ENCODE measurements at regions not wholly inside any gene's neighbourhood (a gene's known extent, or its start where the extent isn't known, plus 50 kb on each side); places are given as distances from the start of the nearest gene placed in this dataset.

DNA sequence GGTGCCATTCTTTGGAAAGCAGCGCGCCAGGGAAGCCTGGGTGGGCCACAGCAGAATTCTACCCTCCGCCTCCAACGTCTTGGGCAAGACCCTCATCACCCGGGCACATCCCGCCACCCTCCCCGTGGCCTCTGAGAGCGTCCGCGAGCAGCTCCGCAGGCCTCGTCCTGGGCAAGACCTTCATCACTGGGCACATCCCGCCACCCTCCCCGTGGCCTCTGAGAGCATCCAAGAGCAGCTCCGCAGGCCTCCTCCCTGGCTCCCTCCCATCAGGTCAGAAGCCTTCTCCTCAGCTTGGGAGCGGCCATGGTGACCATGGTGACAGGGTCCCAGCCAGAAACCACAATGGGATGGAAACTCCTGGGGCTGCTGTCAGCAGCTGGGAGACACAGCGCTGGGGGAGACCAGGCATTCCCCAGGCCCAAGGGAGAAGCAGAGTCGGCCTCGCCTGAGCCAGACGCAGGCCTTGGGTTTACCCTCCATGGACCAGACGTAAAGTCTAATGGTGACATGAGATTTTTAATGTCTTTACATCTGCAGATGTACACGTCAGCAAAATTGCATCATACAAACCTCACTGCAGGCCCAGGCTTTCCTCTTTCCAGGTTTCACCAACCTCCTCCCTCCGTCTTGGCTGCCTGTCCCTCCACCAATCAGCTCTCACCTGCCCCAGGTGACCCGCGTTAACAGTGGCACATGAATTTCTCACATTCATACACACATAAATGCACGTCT, 55.1 kb upstream of the PPP2R2D start:
- TF ChIP-seq EZH2 (IDR thresholded peaks at IDR 0.05; ENCODE audit: borderline replicate concordance, low read depth, low read length, severe bottlenecking) (no peak), MYC (IDR thresholded peaks at IDR 0.05; ENCODE audit: low read depth, low read length) (no peak), POLR2AphosphoS5 (IDR thresholded peaks at IDR 0.05; ENCODE audit: insufficient read depth, low read depth, low read length) (no peak), FOS (IDR thresholded peaks at IDR 0.05; ENCODE audit: borderline replicate concordance, insufficient read depth, low read length) (no peak), JUN (IDR thresholded peaks at IDR 0.05; ENCODE audit: borderline replicate concordance, insufficient read depth, insufficient read length, low read depth) (no peak), GATA2 (IDR thresholded peaks at IDR 0.05; ENCODE audit: insufficient read depth, insufficient read length, low read depth, low read length) (no peak), POLR2A (IDR thresholded peaks at IDR 0.05; ENCODE audit: low read depth, low read length) (no peak)
- TF ChIP-seq, protein P1, sequence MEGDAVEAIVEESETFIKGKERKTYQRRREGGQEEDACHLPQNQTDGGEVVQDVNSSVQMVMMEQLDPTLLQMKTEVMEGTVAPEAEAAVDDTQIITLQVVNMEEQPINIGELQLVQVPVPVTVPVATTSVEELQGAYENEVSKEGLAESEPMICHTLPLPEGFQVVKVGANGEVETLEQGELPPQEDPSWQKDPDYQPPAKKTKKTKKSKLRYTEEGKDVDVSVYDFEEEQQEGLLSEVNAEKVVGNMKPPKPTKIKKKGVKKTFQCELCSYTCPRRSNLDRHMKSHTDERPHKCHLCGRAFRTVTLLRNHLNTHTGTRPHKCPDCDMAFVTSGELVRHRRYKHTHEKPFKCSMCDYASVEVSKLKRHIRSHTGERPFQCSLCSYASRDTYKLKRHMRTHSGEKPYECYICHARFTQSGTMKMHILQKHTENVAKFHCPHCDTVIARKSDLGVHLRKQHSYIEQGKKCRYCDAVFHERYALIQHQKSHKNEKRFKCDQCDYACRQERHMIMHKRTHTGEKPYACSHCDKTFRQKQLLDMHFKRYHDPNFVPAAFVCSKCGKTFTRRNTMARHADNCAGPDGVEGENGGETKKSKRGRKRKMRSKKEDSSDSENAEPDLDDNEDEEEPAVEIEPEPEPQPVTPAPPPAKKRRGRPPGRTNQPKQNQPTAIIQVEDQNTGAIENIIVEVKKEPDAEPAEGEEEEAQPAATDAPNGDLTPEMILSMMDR (IDR thresholded peaks at IDR 0.05; ENCODE audit: extremely low read depth in 1 of 2, insufficient read depth in 1 of 2, low read depth in 1 of 2, low read length in 2 of 2) = no peak
- TF ChIP-seq, protein P2, sequence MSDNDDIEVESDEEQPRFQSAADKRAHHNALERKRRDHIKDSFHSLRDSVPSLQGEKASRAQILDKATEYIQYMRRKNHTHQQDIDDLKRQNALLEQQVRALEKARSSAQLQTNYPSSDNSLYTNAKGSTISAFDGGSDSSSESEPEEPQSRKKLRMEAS (IDR thresholded peaks at IDR 0.05; ENCODE audit: insufficient read depth, insufficient read length) = no peak
- dilution Hi-C loops (cut with MboI; ENCODE audit: extremely low pct_ligation_motif_present, low sequenced_read_pairs) (no loop called here), intact Hi-C loops (cut with micrococcal nuclease) (no loop called here)
- H3K79me2 ChIP-seq (ENCODE audit: control insufficient read depth, insufficient read depth, low read length) = no peaks in the 10 kb centered on the region
- FAIRE-seq = no peak
- no peaks in the 10 kb centered on the region for H3K4me1 ChIP-seq (ENCODE audit: control insufficient read depth, extremely low read depth, insufficient read depth, low read length)
- no peak overlapping the region for H3K9ac ChIP-seq (replicated peaks; ENCODE audit: extremely low read depth, insufficient read depth, low read length)
- no peak for DNase-seq (ENCODE audit: low read depth, low spot score)
- H3K36me3 ChIP-seq (ENCODE audit: control insufficient read depth in 2 of 2, extremely low read depth in 1 of 2, insufficient read depth in 2 of 2, low read length in 2 of 2) = no peaks in the 10 kb centered on the region
- no peak overlapping the region for H2AFZ ChIP-seq (ENCODE audit: low read depth, low read length)
- H3K27ac ChIP-seq (ENCODE audit: insufficient read depth, low read depth, low read length) = no peak overlapping the region
- H3K27me3 ChIP-seq (ENCODE audit: control insufficient read depth in 2 of 2, insufficient read depth in 2 of 2, low read length in 2 of 2) = no peaks in the 10 kb centered on the region
- ChIA-PET CTCF (no interaction called here), POLR2A (no interaction called here)
- no TSS peak for BruUV-seq (replicated peaks)
- no peaks in the 10 kb centered on the region for H4K20me1 ChIP-seq (replicated peaks; ENCODE audit: control insufficient read depth, extremely low read depth, insufficient read depth, low read length)
- no peaks in the 10 kb centered on the region for H3K9me1 ChIP-seq (replicated peaks; ENCODE audit: control insufficient read depth, extremely low read depth, insufficient read depth, low read length)
- no peak overlapping the region for H3K4me2 ChIP-seq (ENCODE audit: insufficient read depth, low read length)
- H3K9me3 ChIP-seq (replicated peaks; ENCODE audit: control insufficient read depth, insufficient read depth, low read length) = no peaks in the 10 kb centered on the region
- no peak overlapping the region for H3K4me3 ChIP-seq (replicated peaks in 1 of 3; ENCODE audit: insufficient read depth in 1 of 3, low read depth in 1 of 3, low read length in 3 of 3)
